ENCODE measurements at regions not wholly inside any gene's neighbourhood (a gene's known extent, or its start where the extent isn't known, plus 50 kb on each side); places are given as distances from the start of the nearest gene placed in this dataset.
A peak's percentile ranks its signal among the peaks of the same experiment; 100 is the strongest.
"Not testable (repeated sequence)": the region's sequence is repeated elsewhere in the genome, so short reads cannot be mapped to it uniquely, and the experiment has no call there.

DNA sequence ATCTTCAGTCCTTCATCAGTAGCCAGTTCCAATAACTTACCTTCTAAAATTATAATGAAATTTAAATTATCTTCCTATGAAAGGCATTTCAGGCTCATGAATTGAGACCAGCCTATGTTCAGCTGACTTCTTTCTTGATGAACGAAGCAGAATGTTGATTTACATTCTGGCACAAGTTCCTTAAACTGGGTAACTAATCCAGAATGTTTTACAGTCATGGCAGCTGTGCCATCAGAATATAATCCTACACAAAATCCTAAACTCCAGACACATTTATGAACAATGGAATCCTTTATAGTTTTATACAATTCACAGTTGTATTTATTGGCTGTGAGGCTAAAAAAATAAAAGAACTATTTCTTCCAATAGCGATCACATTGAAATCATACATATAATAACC, 97.3 kb upstream of the CPM start:
- DNase-seq: no peak

- no peak for DNase-seq
Observed at GRCh38 chr12:69036533-69036932, 103.6 kb upstream of the CPM start.

- no peak for DNase-seq
Observed at GRCh38 chr12:69036999-69037398, 104.0 kb upstream of the CPM start.

DNA sequence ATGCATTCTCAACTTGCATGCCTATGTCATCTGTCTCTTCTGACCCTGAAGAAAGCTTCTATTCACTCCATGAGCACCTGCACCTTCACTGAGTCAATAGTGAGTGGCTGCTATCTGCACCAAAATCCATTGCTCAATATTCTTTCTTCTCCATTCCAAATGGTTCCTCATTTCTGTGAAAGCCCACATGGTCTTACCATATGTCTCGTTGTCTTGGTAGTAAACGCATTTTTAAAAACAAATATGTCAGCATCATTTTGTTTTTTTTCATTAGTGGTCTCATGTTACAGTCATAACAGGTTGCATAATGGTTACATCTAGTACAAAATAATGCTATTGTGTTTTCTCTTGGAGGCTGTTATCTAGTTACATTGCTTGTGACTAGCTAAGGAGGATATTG, 106.9 kb upstream of the CPM start:
- no peak for DNase-seq

DNA sequence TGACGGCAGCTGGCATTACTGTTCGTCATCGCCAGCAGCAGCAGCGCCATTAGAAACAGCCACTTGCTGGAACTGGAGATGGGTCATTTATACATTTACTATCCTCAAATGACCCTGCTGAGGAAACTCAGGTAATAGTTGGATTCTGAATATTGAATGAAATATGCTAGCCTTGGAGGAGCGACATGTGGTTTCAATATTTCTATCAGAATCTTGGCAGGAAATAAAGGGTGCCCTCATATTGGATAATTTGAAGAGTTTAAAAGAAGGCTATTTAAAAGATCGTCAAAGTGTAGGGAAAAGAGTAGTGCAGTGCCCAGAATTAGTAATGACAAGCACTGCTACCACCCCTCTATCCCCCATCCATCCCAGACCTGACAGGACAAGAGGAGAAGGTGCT, 109.6 kb upstream of the CPM start:
- no peak for DNase-seq

DNA sequence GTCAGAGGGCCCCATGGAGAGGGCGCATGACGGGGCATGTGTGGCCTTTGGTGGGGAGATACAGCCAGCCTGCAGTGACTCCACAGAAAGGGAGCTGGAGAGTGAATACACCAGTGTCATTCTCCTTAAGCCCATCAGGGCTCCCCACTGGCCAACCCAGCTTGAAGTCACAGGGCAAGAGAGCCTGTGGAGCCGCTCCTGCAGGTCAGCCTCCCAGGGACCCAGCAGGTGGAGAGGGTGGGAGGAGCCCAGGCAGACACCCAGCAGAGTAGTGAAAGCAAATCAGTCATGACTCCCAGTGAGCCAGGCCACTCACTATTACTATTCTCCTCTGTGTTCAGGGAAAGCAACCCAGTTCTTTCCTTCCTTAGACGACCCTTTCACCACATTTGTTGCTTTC, 110.0 kb upstream of the CPM start:
- DNase-seq: no peak

- no peak for DNase-seq
Observed at GRCh38 chr12:69044887-69045286, 111.9 kb upstream of the CPM start.

GRCh38 chr12:69045430-69045829, 112.5 kb upstream of the CPM start:
- DNase-seq: no peak

DNA sequence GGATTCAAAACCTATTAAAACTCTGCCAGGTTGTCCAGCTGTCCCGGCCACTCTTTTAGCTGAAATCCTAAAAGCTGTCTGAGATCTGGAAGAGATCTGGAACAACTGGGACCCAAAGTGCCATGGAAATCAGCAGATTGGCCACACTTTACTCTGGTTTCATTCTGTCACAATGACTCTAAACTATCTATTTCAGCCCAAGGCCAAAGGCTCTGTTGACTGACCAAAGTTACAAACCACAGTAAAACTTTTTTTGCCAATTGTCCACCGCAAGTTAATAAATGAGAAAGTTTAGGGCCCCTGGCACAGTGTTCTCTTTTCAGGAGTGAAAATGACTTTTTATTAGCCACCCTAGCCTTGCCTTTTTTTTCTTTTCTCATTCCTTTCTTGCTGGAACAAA, 113.4 kb upstream of the CPM start:
- DNase-seq: no peak

GRCh38 chr12:69046920-69047319, 113.9 kb upstream of the CPM start:
- DNase-seq: no peak

DNA sequence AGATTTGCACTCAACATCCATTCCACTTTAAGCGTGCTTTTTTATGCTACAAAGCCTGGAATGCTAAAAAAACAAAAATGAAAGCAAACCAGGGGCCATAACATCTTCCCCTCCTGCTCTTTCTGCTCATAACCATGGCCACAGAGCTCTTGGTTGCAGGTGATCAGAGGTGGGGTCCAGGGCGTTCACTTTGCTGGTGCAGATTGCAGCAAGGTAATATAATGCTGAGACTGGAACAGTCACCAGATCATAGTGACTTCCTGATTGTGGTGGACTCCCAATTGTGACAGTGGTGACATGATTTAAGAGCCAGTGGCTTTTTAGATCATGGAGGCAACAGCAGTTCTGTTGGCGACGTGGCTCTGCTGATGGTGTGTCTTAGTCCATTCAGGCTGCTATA, 115.0 kb upstream of the CPM start:
- no peak for DNase-seq

DNA sequence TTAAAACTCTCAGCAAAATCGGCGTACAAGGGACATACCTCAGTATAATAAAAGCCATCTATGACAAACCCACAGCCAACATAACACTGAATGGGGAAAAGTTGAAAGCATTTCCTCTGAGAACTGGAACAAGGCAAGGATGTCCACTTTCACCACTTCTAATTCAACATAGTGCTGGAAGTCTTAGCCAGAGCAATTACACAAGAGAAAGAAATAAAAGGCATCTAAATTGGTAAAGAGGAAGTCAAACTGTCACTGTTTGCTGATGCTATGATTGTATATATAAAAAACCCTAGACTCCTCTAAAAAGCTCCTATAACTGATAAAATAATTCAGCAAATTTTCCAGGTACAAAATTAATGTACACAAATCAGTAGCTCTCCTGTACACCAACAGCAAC, 116.9 kb upstream of the CPM start:
- DNase-seq: not testable (repeated sequence)

DNA sequence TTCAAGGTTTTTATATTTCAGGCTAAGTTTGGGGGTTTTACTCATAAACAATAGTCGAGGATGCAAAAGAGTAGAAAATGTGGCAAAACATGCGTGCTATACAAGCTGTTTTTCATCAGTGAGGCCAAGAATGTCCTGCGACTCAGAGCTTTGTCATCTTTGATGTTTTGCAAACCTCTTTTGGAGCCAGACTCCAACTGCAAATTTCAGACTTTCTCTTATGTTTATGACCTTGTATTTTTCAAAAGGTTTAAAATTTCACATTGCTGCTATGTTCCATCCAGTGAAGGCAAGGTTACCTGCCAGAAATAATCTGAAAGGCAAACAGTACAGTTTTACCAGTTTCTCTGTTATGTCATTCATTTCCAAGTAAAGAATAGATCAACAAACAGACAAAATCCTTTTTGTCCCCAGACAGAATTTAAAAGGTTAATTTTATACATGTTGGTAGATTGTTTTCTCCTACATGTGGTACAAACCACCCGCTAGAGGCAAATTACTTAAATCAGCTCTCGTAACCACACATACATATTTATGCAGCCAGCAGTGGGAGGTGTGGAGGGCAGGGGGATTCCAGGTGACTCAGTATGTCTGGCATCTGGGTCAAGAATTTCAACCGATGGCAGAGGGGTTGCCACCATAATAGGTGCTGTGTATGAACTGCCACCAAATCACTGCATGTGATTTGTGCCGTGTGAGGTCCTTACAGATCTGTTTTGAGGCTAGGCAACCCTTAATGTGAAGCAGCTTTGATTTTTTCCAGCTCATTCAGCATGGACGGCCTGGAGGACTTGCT, 119.8 kb upstream of the CPM start:
- DNase-seq: peak; percentile 98

- DNase-seq: no peak
Observed at GRCh38 chr12:69054343-69055056, 121.5 kb upstream of the CPM start.

DNA sequence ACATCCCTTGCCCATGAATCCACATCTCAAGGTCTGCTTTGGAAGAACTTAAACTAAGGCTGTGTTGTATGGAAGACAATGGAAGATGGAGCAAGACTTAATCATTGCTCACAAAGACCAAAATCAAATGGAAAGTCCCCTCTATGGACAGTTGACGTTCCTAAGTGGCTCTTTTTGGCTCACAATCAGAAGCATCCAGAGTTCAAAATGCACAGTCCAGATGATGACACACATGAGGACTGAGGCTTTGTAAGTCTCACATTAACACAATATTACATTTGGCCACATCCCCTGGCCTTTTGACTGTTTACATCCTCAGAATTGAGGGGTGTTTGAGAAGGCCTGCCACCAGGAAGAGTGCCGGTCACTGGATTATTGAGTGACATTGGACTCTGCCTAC, 122.3 kb upstream of the CPM start:
- no peak for DNase-seq

- no peak for DNase-seq
Observed at GRCh38 chr12:69055706-69056105, 122.7 kb upstream of the CPM start.

DNA sequence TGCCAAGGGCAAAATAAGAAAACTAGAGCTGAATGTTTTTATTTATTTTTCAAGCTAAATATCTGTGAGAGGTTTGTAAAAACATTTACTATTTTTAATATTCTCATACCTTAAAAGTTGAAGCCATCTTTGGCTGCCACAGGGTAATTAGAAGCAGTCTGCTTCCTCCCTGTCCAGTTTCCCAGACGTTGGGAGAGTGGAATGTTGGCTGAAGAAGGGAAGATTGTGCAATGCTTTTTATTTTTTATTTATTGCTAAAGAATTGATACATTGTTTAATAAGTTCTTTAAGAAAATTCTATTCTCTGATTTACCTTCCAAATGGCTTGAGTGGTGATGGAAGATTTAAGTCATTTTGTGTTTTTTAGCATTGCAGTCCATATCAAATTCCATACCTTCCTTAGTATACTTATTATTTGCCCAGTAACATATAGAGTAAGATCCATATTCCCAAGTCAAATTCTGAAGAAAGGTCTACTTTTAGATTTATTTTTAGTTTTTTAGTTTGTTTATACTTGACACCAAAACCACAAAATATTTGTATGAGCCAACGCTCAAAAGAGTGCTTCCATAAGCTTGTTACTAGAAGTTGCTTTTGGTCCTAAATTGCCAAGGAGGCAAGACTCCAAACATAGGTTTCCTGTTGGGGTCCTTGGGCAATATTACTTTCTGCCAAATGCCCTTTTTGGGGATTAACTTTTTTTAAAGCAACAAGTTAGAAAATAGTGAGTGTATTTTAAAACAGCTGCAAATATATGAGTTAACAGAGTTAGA, 124.0 kb upstream of the CPM start:
- no peak for DNase-seq

- no peak for DNase-seq
Observed at GRCh38 chr12:69057742-69058141, 124.8 kb upstream of the CPM start.

- no peak for DNase-seq
Observed at GRCh38 chr12:69059465-69060457, 126.8 kb upstream of the CPM start.

DNA sequence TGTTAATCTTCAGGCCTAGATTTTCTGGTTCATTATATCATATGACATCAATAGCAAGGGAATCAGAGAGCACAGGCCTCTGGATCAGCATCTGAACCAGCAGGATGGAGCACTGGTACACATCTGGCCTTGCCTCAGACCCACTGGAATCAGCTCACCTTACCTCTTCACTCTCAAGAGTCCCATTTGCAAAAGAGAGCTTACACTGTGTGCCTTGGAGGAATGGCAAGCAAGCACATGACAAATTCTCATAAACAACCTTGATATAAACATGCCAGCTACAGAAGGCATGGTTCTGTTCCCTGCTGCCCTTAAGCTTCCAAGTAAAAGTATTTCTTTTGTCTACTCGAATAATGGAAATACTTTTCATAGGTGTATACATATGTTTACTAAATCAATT, 128.6 kb upstream of the CPM start:
- DNase-seq: no peak

DNA sequence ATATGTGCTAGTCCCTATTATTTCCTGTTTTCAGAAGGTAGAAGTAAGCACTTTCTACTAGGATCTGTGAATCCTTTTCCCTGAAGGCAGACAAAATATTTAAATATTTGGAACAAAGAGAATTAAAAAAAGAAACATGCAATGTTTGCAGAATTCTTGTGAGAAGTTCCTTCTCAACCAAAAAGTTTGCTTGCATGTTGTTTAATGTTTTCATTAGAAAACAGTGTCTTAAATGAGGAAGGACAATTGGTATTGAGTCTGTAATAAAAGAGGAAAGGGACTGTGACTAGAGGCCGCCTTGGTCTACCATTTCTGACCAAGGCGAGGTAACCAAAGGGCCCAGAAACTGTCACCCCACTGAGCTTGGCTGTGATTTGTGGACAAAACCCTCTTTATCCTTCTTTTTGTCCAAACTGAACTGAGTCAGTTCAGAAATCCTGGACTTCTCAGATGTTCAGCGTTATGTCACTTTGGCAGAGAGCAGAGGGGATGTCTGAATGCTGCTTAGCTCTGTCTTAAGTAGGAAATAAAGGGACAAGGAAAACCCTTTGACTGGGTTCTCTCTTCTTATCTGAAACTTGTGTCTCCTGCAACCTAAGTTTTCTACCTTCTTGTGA, 129.8 kb upstream of the CPM start:
- no peak for DNase-seq
